Prostate gland (tissue), 2 donors: ENCODE measurements at regions not wholly inside any gene's neighbourhood (a gene's known extent, or its start where the extent isn't known, plus 50 kb on each side); places are given as distances from the start of the nearest gene placed in this dataset.
"Not testable (repeated sequence)": the region's sequence is repeated elsewhere in the genome, so short reads cannot be mapped to it uniquely, and the experiment has no call there.

ENCODE experiments used
- DNase-seq: peaks from one replicate; pipeline ENCODE4 v3.0.0-alpha.2; 2019; ENCODE audit warnings: low spot score
- H3K27ac ChIP-seq, 2 donors: fragments of 200-600 bp; sonication (generic); 2 replicates each; pipeline ENCODE4 v1.5.1; 2017 to 2019
- H3K27me3 ChIP-seq: fragments of 200-600 bp; sonication (generic); replicated peaks from 2 replicates; pipeline ENCODE4 v1.5.1; 2019; ENCODE audit not compliant: insufficient read depth
- H3K36me3 ChIP-seq, 2 donors: fragments of 200-600 bp; sonication (generic); 1 replicate in 1 of 2; 2 replicates in 1 of 2; pipeline versions ENCODE4 v1.5.1 to v1.8.1; 2017 to 2019
- H3K4me1 ChIP-seq: fragments of 200-600 bp; sonication (generic); replicated peaks from 2 replicates; pipeline ENCODE4 v1.5.1; 2019
- H3K4me3 ChIP-seq, 2 donors: fragments of 200-600 bp; sonication (generic); 2 replicates each; pipeline ENCODE4 v1.5.1; 2017 to 2019
- H3K9me3 ChIP-seq: fragments of 200-600 bp; sonication (generic); 2 replicates; pipeline ENCODE4 v1.5.1; 2017
- CTCF ChIP-seq, 4 experiments: fragments of 200-600 bp in 2 of 4; fragments of 450-650 bp in 2 of 4; sonication (generic) in 2 of 4; IDR thresholded peaks; 1 replicate in 3 of 4; 2 replicates in 1 of 4; pipeline ENCODE4 v1.5.1; 2016 to 2019; ENCODE audit warnings: antibody characterized with exemption in 4 of 4, mild to moderate bottlenecking in 2 of 4, moderate library complexity in 2 of 4
- POLR2A ChIP-seq: fragments of 450-650 bp; IDR thresholded peaks from one replicate; pipeline ENCODE4 v1.6.1; 2016; ENCODE audit warnings: antibody characterized with exemption, mild to moderate bottlenecking
- POLR2AphosphoS5 ChIP-seq: sonication (generic); formaldehyde crosslinking; IDR thresholded peaks from one replicate; pipeline ENCODE4 v1.6.1; 2017; ENCODE audit warnings: antibody characterized with exemption
- WGBS: methylation state at CpG from one replicate; pipeline ENCODE4 v1.1.5; 2018; 5-methylcytosine and 5-hydroxymethylcytosine counted together
- intact Hi-C: fragments of 100-400 bp; cut with DNase I; formaldehyde crosslinking; loops from one replicate; pipeline ENCODE4 v1.14.2; 2022

DNA sequence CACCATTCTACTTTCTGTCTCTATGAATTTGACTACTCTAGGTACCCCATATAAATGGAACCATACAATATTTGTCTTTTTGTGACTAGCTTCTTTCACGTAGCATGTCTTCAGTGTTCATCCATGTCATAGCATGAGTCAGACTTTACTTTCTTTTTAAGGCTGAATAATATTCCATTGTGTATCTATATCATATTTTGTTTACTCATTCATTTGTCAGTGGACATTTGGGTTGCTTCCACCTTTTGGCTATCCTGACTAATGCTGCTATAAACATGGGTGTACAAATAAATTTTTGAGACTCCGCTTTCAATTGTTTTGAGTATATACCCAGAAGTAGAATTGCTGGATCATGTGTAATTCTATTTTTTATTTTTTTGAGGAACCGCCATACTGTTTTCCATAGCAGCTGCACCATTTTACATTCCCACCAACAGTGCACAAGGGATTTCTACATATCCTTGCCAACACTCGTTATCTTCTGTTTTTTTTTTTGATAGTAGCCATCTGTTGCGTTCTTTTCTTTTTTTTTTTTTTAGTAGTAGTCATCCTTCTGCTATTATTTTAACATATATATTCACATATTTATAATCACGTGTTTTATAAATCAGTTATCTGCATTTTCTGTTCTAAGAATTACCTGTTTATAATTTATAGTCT lies 158.0 kb upstream of the MED14 start:
- Histone ChIP-seq H3K4me1 (no peaks in the 10 kb centered on the region), H3K27ac (no peak overlapping the region), H3K27me3 (no peaks in the 10 kb centered on the region), H3K4me3 (no peak overlapping the region), H3K36me3 (no peaks in the 10 kb centered on the region), H3K9me3 (no peaks in the 10 kb centered on the region)
- 69% methylated on average over 6 of the region's 6 CpGs for WGBS
- DNase-seq = no peak
- TF ChIP-seq POLR2AphosphoS5 (no peak), CTCF (IDR thresholded peaks at IDR 0.05) (no peak), POLR2A (no peak)
- intact Hi-C loops = no loop called here

DNA sequence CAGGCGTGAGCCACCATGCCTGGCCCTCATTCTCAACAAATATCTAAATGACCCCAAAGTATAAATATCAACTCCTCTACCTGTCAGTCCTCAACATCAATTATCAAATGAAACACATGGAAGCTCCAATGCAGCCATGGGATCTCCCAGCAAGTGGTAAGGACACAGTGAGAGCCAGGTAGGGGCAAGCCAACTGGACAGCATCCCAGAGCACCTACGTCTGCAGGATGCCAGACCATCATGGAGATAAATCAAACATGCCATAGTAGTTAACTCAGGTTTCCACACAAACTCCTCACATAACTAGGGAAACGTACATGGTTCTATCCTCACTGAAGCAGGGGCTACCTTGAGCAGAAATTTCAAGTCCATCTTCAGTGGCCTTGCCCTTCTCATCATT lies 159.9 kb upstream of the MED14 start:
- DNase-seq = no peak
- Histone ChIP-seq H3K27ac (no peak overlapping the region), H3K36me3 (no peaks in the 10 kb centered on the region), H3K9me3 (no peaks in the 10 kb centered on the region), H3K4me1 (no peaks in the 10 kb centered on the region), H3K4me3 (no peak overlapping the region), H3K27me3 (no peaks in the 10 kb centered on the region)
- TF ChIP-seq POLR2A = no peak
- TF ChIP-seq POLR2AphosphoS5 = no peak
- TF ChIP-seq CTCF (IDR thresholded peaks at IDR 0.05) = no peak
- intact Hi-C loops = no loop called here
- 57% methylated on average over 3 of the region's 3 CpGs for WGBS

GRCh38 chrX:40897718-40898270 lies 162.5 kb upstream of the MED14 start:
- 94% methylated on average over 3 of the region's 3 CpGs for WGBS

DNA sequence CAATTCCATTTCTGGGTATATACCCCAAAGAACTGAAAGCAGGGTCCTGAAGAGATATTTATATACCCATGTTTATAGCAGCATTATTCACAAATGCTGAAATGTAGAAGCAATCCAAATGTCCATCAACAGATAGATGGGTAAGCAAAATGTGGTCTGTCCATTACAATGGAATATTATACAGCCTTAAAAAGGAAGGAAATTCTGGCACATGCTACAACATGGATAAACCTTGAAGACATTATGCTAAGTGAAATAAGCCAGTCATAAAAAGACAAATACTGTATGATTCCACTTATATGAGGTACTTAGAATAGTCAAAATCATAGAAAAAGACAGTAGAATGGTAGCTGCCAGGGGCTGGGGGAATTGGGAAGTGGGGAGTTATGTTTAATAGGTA lies 169.4 kb upstream of the MED14 start:
- H3K4me3 ChIP-seq, H3K4me1 ChIP-seq, H3K9me3 ChIP-seq, H3K27ac ChIP-seq, intact Hi-C loops, H3K36me3 ChIP-seq, H3K27me3 ChIP-seq, DNase-seq: not testable (repeated sequence)

More at GRCh38 chrX:40897718-40898270, 162.5 kb upstream of the MED14 start:
- Histone ChIP-seq H3K4me1 (no peaks in the 10 kb centered on the region), H3K27ac (no peak overlapping the region), H3K4me3 (no peak overlapping the region), H3K9me3 (no peaks in the 10 kb centered on the region), H3K36me3 (no peaks in the 10 kb centered on the region), H3K27me3 (no peaks in the 10 kb centered on the region)
- intact Hi-C loops = no loop called here
- TF ChIP-seq POLR2AphosphoS5 (no peak), CTCF (IDR thresholded peaks at IDR 0.05) (no peak), POLR2A (no peak)
- DNase-seq = no peak

GRCh38 chrX:40908026-40908425 lies 172.7 kb upstream of the MED14 start:
- Histone ChIP-seq H3K36me3 (no peaks in the 10 kb centered on the region), H3K4me1 (no peaks in the 10 kb centered on the region), H3K27me3 (no peaks in the 10 kb centered on the region), H3K9me3 (no peaks in the 10 kb centered on the region), H3K27ac (no peak overlapping the region), H3K4me3 (no peak overlapping the region)
- TF ChIP-seq POLR2A = no peak
- no peak for TF ChIP-seq CTCF (IDR thresholded peaks at IDR 0.05)
- TF ChIP-seq POLR2AphosphoS5 = no peak
- DNase-seq = no peak
- intact Hi-C loops = no loop called here
- WGBS = 79% methylated on average over 7 of the region's 7 CpGs
